Progenitor cell of endocrine pancreas (in vitro differentiated cells): ENCODE measurements at regions not wholly inside any gene's neighbourhood (a gene's known extent, or its start where the extent isn't known, plus 50 kb on each side); places are given as distances from the start of the nearest gene placed in this dataset.
"Not testable (repeated sequence)": the region's sequence is repeated elsewhere in the genome, so short reads cannot be mapped to it uniquely, and the experiment has no call there.

Experiments used
- DNase-seq: peaks from one replicate; pipeline ENCODE4 v3.0.0; 2021; ENCODE audit warnings: low spot score; ENCODE audit not compliant: unreplicated experiment
- H3K27ac Mint-ChIP-seq: 2 replicates; pipeline ENCODE4 v1.8.0; 2021; ENCODE audit warnings: mild to moderate bottlenecking, moderate library complexity, mixed read lengths
- H3K27me3 Mint-ChIP-seq: 2 replicates; pipeline ENCODE4 v1.8.0; 2021; ENCODE audit warnings: mixed read lengths
- H3K36me3 Mint-ChIP-seq: 2 replicates; pipeline ENCODE4 v1.8.0; 2022; ENCODE audit warnings: mixed read lengths; ENCODE audit not compliant: insufficient read depth
- H3K4me1 Mint-ChIP-seq: 2 replicates; pipeline ENCODE4 v1.8.0; 2021; ENCODE audit warnings: low read depth, mixed read lengths
- H3K4me3 Mint-ChIP-seq: 2 replicates; pipeline ENCODE4 v1.8.0; 2021; ENCODE audit warnings: low read depth, mild to moderate bottlenecking, moderate library complexity, mixed read lengths
- H3K9me3 Mint-ChIP-seq: 2 replicates; pipeline ENCODE4 v1.8.0; 2021; ENCODE audit warnings: low read depth, mixed read lengths
- TF ChIP-seq, protein P1 (sequence below): fragments of 200-600 bp; sonication (generic); IDR thresholded peaks from one replicate; pipeline ENCODE4 v1.5.0; 2021; ENCODE audit warnings: antibody characterized with exemption, mild to moderate bottlenecking; ENCODE audit not compliant: unreplicated experiment

- no peak for DNase-seq
- Mint-ChIP-seq H3K36me3 (no peaks in the 10 kb centered on the region), H3K9me3 (peaks cover 3% of the 10 kb centered on the region), H3K4me3 (no peak overlapping the region), H3K27me3 (no peaks in the 10 kb centered on the region), H3K27ac (no peak overlapping the region), H3K4me1 (no peaks in the 10 kb centered on the region)
- TF ChIP-seq, protein P1, sequence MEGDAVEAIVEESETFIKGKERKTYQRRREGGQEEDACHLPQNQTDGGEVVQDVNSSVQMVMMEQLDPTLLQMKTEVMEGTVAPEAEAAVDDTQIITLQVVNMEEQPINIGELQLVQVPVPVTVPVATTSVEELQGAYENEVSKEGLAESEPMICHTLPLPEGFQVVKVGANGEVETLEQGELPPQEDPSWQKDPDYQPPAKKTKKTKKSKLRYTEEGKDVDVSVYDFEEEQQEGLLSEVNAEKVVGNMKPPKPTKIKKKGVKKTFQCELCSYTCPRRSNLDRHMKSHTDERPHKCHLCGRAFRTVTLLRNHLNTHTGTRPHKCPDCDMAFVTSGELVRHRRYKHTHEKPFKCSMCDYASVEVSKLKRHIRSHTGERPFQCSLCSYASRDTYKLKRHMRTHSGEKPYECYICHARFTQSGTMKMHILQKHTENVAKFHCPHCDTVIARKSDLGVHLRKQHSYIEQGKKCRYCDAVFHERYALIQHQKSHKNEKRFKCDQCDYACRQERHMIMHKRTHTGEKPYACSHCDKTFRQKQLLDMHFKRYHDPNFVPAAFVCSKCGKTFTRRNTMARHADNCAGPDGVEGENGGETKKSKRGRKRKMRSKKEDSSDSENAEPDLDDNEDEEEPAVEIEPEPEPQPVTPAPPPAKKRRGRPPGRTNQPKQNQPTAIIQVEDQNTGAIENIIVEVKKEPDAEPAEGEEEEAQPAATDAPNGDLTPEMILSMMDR = no peak
Observed at GRCh38 chr3:174482541-174482940, 376.6 kb upstream of the NAALADL2 start.

GRCh38 chr3:174483254-174483653 lies 375.9 kb upstream of the NAALADL2 start:
- DNase-seq = no peak
- Mint-ChIP-seq H3K27me3 (no peaks in the 10 kb centered on the region), H3K36me3 (no peaks in the 10 kb centered on the region), H3K27ac (no peak overlapping the region), H3K4me1 (no peaks in the 10 kb centered on the region), H3K4me3 (no peak overlapping the region), H3K9me3 (peaks cover 3% of the 10 kb centered on the region)
- TF ChIP-seq, protein P1 = no peak

DNA sequence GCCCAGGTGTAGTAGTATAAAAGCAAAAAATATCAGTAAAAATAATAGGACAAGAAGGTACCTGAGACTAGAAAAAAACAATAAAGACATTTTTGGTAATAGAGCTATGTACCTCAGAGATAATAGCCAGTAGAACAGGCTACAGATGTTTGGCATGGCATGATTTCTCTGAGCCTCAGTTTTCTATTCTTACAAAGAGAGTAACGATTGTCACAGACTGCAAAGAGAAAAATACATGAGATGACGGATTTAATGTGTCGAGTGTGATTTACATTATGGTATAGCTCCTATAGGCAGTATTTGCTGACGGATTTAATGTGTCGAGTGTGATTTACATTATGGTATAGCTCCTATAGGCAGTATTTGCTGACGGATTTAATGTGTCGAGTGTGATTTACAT lies 375.3 kb upstream of the NAALADL2 start:
- not testable (repeated sequence) for H3K9me3 Mint-ChIP-seq, H3K36me3 Mint-ChIP-seq, H3K4me3 Mint-ChIP-seq, H3K27me3 Mint-ChIP-seq, H3K27ac Mint-ChIP-seq, DNase-seq, H3K4me1 Mint-ChIP-seq

GRCh38 chr3:174488527-174488926 lies 370.6 kb upstream of the NAALADL2 start:
- no peak overlapping the region for H3K4me3 Mint-ChIP-seq

GRCh38 chr3:174495311-174495710 lies 363.8 kb upstream of the NAALADL2 start:
- Mint-ChIP-seq H3K4me1 (peaks cover 2% of the 10 kb centered on the region), H3K9me3 (no peaks in the 10 kb centered on the region), H3K36me3 (no peaks in the 10 kb centered on the region), H3K4me3 (no peak overlapping the region), H3K27me3 (no peaks in the 10 kb centered on the region), H3K27ac (no peak overlapping the region)
- DNase-seq = no peak
- TF ChIP-seq, protein P1 = no peak

More at GRCh38 chr3:174488527-174488926, 370.6 kb upstream of the NAALADL2 start:
- no peaks in the 10 kb centered on the region for H3K27me3 Mint-ChIP-seq
- TF ChIP-seq, protein P1 = no peak
- no peaks in the 10 kb centered on the region for H3K4me1 Mint-ChIP-seq
- H3K36me3 Mint-ChIP-seq = no peaks in the 10 kb centered on the region
- no peak overlapping the region for H3K27ac Mint-ChIP-seq
- DNase-seq = no peak
- peaks cover 8% of the 10 kb centered on the region for H3K9me3 Mint-ChIP-seq

DNA sequence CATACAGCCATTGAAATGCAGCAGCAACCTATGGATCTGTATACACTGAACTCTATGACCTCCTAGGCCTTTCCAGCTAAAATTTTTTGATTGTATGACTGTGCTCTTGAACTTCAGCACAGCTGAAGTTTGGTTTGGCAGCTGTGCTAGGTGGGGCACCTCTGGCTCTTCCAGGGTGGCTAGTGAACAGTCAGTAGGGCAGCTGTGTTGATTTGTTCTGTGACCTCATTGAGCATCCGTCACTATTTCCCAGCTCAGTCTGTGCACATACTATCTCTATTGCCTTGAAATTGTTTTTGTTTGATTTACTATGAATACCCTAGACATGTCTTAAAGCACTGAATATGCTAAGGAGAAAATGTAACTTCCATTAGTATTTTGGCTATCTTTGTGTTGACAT lies 363.2 kb upstream of the NAALADL2 start:
- peaks cover 2% of the 10 kb centered on the region for H3K4me1 Mint-ChIP-seq
- H3K27me3 Mint-ChIP-seq = no peaks in the 10 kb centered on the region
- no peaks in the 10 kb centered on the region for H3K9me3 Mint-ChIP-seq
- DNase-seq = no peak
- H3K4me3 Mint-ChIP-seq = no peak overlapping the region
- TF ChIP-seq, protein P1 = no peak
- H3K27ac Mint-ChIP-seq = no peak overlapping the region
- no peaks in the 10 kb centered on the region for H3K36me3 Mint-ChIP-seq
